ENCODE measurements at regions not wholly inside any gene's neighbourhood (a gene's known extent, or its start where the extent isn't known, plus 50 kb on each side); places are given as distances from the start of the nearest gene placed in this dataset.

DNA sequence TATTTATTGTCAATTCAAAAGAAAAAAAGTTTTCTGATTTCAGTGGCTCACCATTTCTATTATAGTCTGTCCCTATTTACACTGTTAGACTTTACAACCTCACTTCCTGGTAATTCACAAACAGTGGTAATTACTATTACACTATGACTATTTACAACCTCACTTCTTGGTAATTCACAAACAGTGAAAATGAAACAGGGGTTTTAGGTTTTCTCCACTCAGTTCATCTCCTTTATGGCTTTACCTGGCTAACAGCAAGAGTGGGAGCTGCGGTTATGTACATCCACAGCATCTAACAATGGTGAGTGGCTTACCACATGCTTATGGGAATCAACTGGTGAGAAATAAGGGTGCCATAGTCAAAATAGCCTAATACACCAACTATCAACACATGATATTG lies 166.4 kb downstream of the CASP12 start:
- TF ChIP-seq CTCF (IDR thresholded peaks at IDR 0.05), result no peak
- no peak for TF ChIP-seq EZH2 (IDR thresholded peaks at IDR 0.05)
- no peak for TF ChIP-seq EZH2phosphoT487 (IDR thresholded peaks at IDR 0.05)
